ENCODE measurements at regions not wholly inside any gene's neighbourhood (a gene's known extent, or its start where the extent isn't known, plus 50 kb on each side); places are given as distances from the start of the nearest gene placed in this dataset.

GRCh38 chr13:58298556-58299135 is 667.1 kb downstream of the PCDH17 start:
- DNase-seq, result no peak
- no peak overlapping the region for H3K27ac Mint-ChIP-seq

More at GRCh38 chr13:58298556-58299135, 667.1 kb downstream of the PCDH17 start:
- no peak overlapping the region for H3T11ph ChIP-seq (ENCODE audit: low read length)
- Mint-ChIP-seq H3K9me3 (no peaks in the 10 kb centered on the region), H3K27me3 (ENCODE audit: low read depth) (no peaks in the 10 kb centered on the region), H3K4me1 (no peaks in the 10 kb centered on the region), H3K36me3 (ENCODE audit: insufficient read depth in 1 of 3, low read depth in 3 of 3) (no peaks in the 10 kb centered on the region), H3K4me3 (no peak overlapping the region)
- no peak overlapping the region for H4K8ac ChIP-seq (replicated peaks; ENCODE audit: insufficient read length, low read depth, low read length)
- no peak overlapping the region for H2BK5ac ChIP-seq (ENCODE audit: insufficient read length, low read length)
- H3K9ac ChIP-seq (ENCODE audit: extremely low read depth, insufficient read length, low read length), result no peak overlapping the region
- H3K27ac ChIP-seq (ENCODE audit: insufficient read length, low read depth, low read length), result no peak overlapping the region
- no peaks in the 10 kb centered on the region for H4K20me1 ChIP-seq (ENCODE audit: control insufficient read depth, insufficient read depth, insufficient read length)
- no peak overlapping the region for H2BK15ac ChIP-seq (ENCODE audit: low read depth, low read length)
- H3K4me2 ChIP-seq (ENCODE audit: insufficient read depth, insufficient read length, low read length), result no peak overlapping the region
- H3K79me2 ChIP-seq (ENCODE audit: insufficient read depth, low read length), result no peaks in the 10 kb centered on the region
- no peak overlapping the region for H2BK20ac ChIP-seq (ENCODE audit: low read depth, low read length, poor library complexity, severe bottlenecking)
- H3K27me3 ChIP-seq (ENCODE audit: insufficient read depth, low read length), result no peaks in the 10 kb centered on the region
- no peak overlapping the region for H2BK120ac ChIP-seq (ENCODE audit: low read depth, low read length, poor library complexity, severe bottlenecking)
- H3K18ac ChIP-seq (ENCODE audit: insufficient read length, low read depth, low read length), result no peak overlapping the region
- H3K79me1 ChIP-seq (ENCODE audit: insufficient read depth, low read depth, low read length, poor library complexity, severe bottlenecking), result no peaks in the 10 kb centered on the region
- no peak overlapping the region for H4K91ac ChIP-seq (ENCODE audit: insufficient read length, low read depth, low read length)
- no peak overlapping the region for H3K56ac ChIP-seq (ENCODE audit: insufficient read length, low read depth, low read length)
- TF ChIP-seq, protein P1, sequence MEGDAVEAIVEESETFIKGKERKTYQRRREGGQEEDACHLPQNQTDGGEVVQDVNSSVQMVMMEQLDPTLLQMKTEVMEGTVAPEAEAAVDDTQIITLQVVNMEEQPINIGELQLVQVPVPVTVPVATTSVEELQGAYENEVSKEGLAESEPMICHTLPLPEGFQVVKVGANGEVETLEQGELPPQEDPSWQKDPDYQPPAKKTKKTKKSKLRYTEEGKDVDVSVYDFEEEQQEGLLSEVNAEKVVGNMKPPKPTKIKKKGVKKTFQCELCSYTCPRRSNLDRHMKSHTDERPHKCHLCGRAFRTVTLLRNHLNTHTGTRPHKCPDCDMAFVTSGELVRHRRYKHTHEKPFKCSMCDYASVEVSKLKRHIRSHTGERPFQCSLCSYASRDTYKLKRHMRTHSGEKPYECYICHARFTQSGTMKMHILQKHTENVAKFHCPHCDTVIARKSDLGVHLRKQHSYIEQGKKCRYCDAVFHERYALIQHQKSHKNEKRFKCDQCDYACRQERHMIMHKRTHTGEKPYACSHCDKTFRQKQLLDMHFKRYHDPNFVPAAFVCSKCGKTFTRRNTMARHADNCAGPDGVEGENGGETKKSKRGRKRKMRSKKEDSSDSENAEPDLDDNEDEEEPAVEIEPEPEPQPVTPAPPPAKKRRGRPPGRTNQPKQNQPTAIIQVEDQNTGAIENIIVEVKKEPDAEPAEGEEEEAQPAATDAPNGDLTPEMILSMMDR (conservative IDR thresholded peaks at IDR 0.05), result no peak
- no peaks in the 10 kb centered on the region for H3K4me1 ChIP-seq (ENCODE audit: insufficient read depth, low read length)
- H4K5ac ChIP-seq (ENCODE audit: insufficient read length, low read depth, low read length), result no peak overlapping the region
- no peak overlapping the region for H2BK12ac ChIP-seq (ENCODE audit: insufficient read length, low read depth, low read length)
- H2AFZ ChIP-seq (ENCODE audit: low read length), result no peak overlapping the region
- H3K9me3 ChIP-seq (ENCODE audit: control insufficient read depth, low read depth, low read length), result no peaks in the 10 kb centered on the region
- no CpG with 5 or more reads among the region's 4 CpGs for WGBS (ENCODE audit: extremely low coverage, insufficient read length, low lambda C conversion rate)
- no peak overlapping the region for H2AK5ac ChIP-seq (ENCODE audit: insufficient read length, low read length)
- H3K23me2 ChIP-seq (ENCODE audit: insufficient read length, low read depth, low read length, poor library complexity, severe bottlenecking), result no peaks in the 10 kb centered on the region
- H3K14ac ChIP-seq (ENCODE audit: insufficient read depth, low read length), result no peak overlapping the region
- H3K23ac ChIP-seq (ENCODE audit: insufficient read length, low read depth, low read length), result no peak overlapping the region
- H3K4ac ChIP-seq (ENCODE audit: low read depth, low read length), result no peak overlapping the region
